ENCODE measurements at regions not wholly inside any gene's neighbourhood (a gene's known extent, or its start where the extent isn't known, plus 50 kb on each side); places are given as distances from the start of the nearest gene placed in this dataset.

- Histone ChIP-seq H3K9me2 (replicated peaks; ENCODE audit: insufficient read depth, low read length) (no peaks in the 10 kb centered on the region), H3K4me1 (ENCODE audit: low read length) (no peaks in the 10 kb centered on the region), H4K20me1 (ENCODE audit: insufficient read depth, low read length) (no peaks in the 10 kb centered on the region), H3K9me3 (replicated peaks; ENCODE audit: insufficient read depth, low read length) (no peaks in the 10 kb centered on the region), H3K36me3 (replicated peaks; ENCODE audit: insufficient read depth, low read length) (no peaks in the 10 kb centered on the region), H3K27me3 (replicated peaks; ENCODE audit: insufficient read depth, low read length) (no peaks in the 10 kb centered on the region), H3K4me3 (ENCODE audit: low read length) (no peak overlapping the region), H2AFZ (ENCODE audit: low read length) (no peak overlapping the region), H3F3A (ENCODE audit: insufficient read depth, low read length) (no peaks in the 10 kb centered on the region), H3K27ac (ENCODE audit: low read length) (no peak overlapping the region), H3K4me2 (ENCODE audit: low read depth, low read length) (no peak overlapping the region), H3K79me2 (ENCODE audit: low read length) (no peaks in the 10 kb centered on the region), H3K9ac (ENCODE audit: low read length) (no peak overlapping the region)
- TF ChIP-seq EZH2 (optimal IDR thresholded peaks at IDR 0.05; ENCODE audit: low read depth, low read length) (no peak), EZH2phosphoT487 (IDR thresholded peaks at IDR 0.05; ENCODE audit: low read length) (no peak), CTCF (IDR thresholded peaks at IDR 0.05; ENCODE audit: low read length) (no peak)
- DNase-seq = no peak
These were observed 255.9 kb upstream of the CMC1 start for GRCh38 chr3:27985369-27986035.

GRCh38 chr3:27986234-27986879 is 255.1 kb upstream of the CMC1 start:
- no peak overlapping the region for H2AFZ ChIP-seq (ENCODE audit: low read length)
- no peaks in the 10 kb centered on the region for H3K9me3 ChIP-seq (replicated peaks; ENCODE audit: insufficient read depth, low read length)
- H3K4me3 ChIP-seq (ENCODE audit: low read length) = no peak overlapping the region
- H3K4me2 ChIP-seq (ENCODE audit: low read depth, low read length) = no peak overlapping the region
- H4K20me1 ChIP-seq (ENCODE audit: insufficient read depth, low read length) = no peaks in the 10 kb centered on the region
- no peak for DNase-seq
- no peaks in the 10 kb centered on the region for H3K4me1 ChIP-seq (ENCODE audit: low read length)
- no peak overlapping the region for H3K27ac ChIP-seq (ENCODE audit: low read length)
- H3K79me2 ChIP-seq (ENCODE audit: low read length) = no peaks in the 10 kb centered on the region
- H3K9me2 ChIP-seq (replicated peaks; ENCODE audit: insufficient read depth, low read length) = no peaks in the 10 kb centered on the region
- no peaks in the 10 kb centered on the region for H3F3A ChIP-seq (ENCODE audit: insufficient read depth, low read length)
- TF ChIP-seq EZH2 (optimal IDR thresholded peaks at IDR 0.05; ENCODE audit: low read depth, low read length) (no peak), EZH2phosphoT487 (IDR thresholded peaks at IDR 0.05; ENCODE audit: low read length) (no peak), CTCF (IDR thresholded peaks at IDR 0.05; ENCODE audit: low read length) (no peak)
- no peaks in the 10 kb centered on the region for H3K36me3 ChIP-seq (replicated peaks; ENCODE audit: insufficient read depth, low read length)
- H3K9ac ChIP-seq (ENCODE audit: low read length) = no peak overlapping the region
- no peaks in the 10 kb centered on the region for H3K27me3 ChIP-seq (replicated peaks; ENCODE audit: insufficient read depth, low read length)

- TF ChIP-seq EZH2phosphoT487 (IDR thresholded peaks at IDR 0.05; ENCODE audit: low read length) = no peak
- TF ChIP-seq CTCF (IDR thresholded peaks at IDR 0.05; ENCODE audit: low read length) = no peak
- no peak for TF ChIP-seq EZH2 (optimal IDR thresholded peaks at IDR 0.05; ENCODE audit: low read depth, low read length)
- Histone ChIP-seq H3K9ac (ENCODE audit: low read length) (no peak overlapping the region), H3K36me3 (replicated peaks; ENCODE audit: insufficient read depth, low read length) (no peaks in the 10 kb centered on the region), H3K79me2 (ENCODE audit: low read length) (no peaks in the 10 kb centered on the region), H3K4me1 (ENCODE audit: low read length) (no peaks in the 10 kb centered on the region), H3K9me2 (replicated peaks; ENCODE audit: insufficient read depth, low read length) (no peaks in the 10 kb centered on the region), H3K9me3 (replicated peaks; ENCODE audit: insufficient read depth, low read length) (no peaks in the 10 kb centered on the region), H4K20me1 (ENCODE audit: insufficient read depth, low read length) (no peaks in the 10 kb centered on the region), H2AFZ (ENCODE audit: low read length) (no peak overlapping the region), H3F3A (ENCODE audit: insufficient read depth, low read length) (no peaks in the 10 kb centered on the region), H3K27ac (ENCODE audit: low read length) (no peak overlapping the region), H3K27me3 (replicated peaks; ENCODE audit: insufficient read depth, low read length) (no peaks in the 10 kb centered on the region), H3K4me3 (ENCODE audit: low read length) (no peak overlapping the region), H3K4me2 (ENCODE audit: low read depth, low read length) (no peak overlapping the region)
- DNase-seq = no peak
These were observed 251.1 kb upstream of the CMC1 start for GRCh38 chr3:27990324-27990723.
